HepG2 (cell line): ENCODE measurements at regions not wholly inside any gene's neighbourhood (a gene's known extent, or its start where the extent isn't known, plus 50 kb on each side); places are given as distances from the start of the nearest gene placed in this dataset.
A peak's percentile ranks its signal among the peaks of the same experiment; 100 is the strongest.

Experiments
- ATAC-seq: fragments of 200-7000 bp; cut with Tn5 transposase; 3 replicates; pipeline ENCODE4 v1.9.1; 2020; ENCODE audit warnings: mild to moderate bottlenecking, moderate library complexity
- BruUV-seq: library from RNA; stranded (reverse); fragments of 400-500 nt; replicated peaks from 2 replicates; lab custom pipeline; 2021; lab: Mats Ljungman, UMichigan
- CTCF ChIA-PET: fragments of 300-600 bp; formaldehyde crosslinking; extraction: SDS; loops from one replicate; lab custom pipeline; 2021; ENCODE audit warnings: low total read pairs, inconsistent platforms, low intra/inter-chr PET ratio; lab: Yijun Ruan, JAX
- POLR2A ChIA-PET: fragments of 350-600 bp; sonication (Branson Sonifier 250); formaldehyde crosslinking; loops from one replicate; lab custom pipeline; 2020; ENCODE audit warnings: antibody characterized with exemption, inconsistent platforms; lab: Yijun Ruan, JAX
- DNase-seq: peaks from one replicate; pipeline ENCODE4 v3.0.0-alpha.2; 2015; ENCODE audit warnings: low spot score
- FAIRE-seq: peaks from 3 replicates; lab custom pipeline; 2011; peaks lifted over from hg19 to GRCh38; lab: Jason Lieb, UNC
- H2AFZ ChIP-seq: one replicate; pipeline ENCODE4 v1.6.1; 2011; ENCODE audit warnings: low read length, inconsistent platforms
- H3K27ac ChIP-seq: fragments of 300-600 bp; 3 replicates; pipeline ENCODE4 v1.8.0; 2011; ENCODE audit warnings: mixed run types, mild to moderate bottlenecking, mixed read lengths, low read length, inconsistent platforms; ENCODE audit not compliant: insufficient read depth; ENCODE audit errors: extremely low read length
- H3K27me3 ChIP-seq, 2 experiments: fragments of 200-600 bp in 1 of 2; 2 replicates in 1 of 2; 3 replicates in 1 of 2; pipeline versions ENCODE4 v1.6.0 to v1.8.0; 2011; ENCODE audit warnings: low read length in 2 of 2, mild to moderate bottlenecking in 2 of 2, moderate library complexity in 2 of 2, inconsistent platforms in 1 of 2; ENCODE audit not compliant: insufficient read depth in 2 of 2, control insufficient read depth in 1 of 2
- H3K36me3 ChIP-seq, 2 experiments: fragments of 200-600 bp in 1 of 2; replicated peaks in 1 of 2; 2 replicates in 1 of 2; 3 replicates in 1 of 2; pipeline versions ENCODE4 v1.5.1 to v1.8.0; 2011; ENCODE audit warnings: low read length in 2 of 2, inconsistent platforms in 1 of 2; ENCODE audit not compliant: insufficient read depth in 2 of 2, control insufficient read depth in 1 of 2
- H3K4me1 ChIP-seq: 2 replicates; pipeline ENCODE4 v1.5.1; 2012; ENCODE audit warnings: low read length, inconsistent platforms; ENCODE audit not compliant: insufficient read depth
- H3K4me2 ChIP-seq: 2 replicates; pipeline ENCODE4 v1.6.0; 2011; ENCODE audit warnings: low read depth, low read length, inconsistent platforms
- H3K4me3 ChIP-seq, 3 experiments: fragments of 200-600 bp in 1 of 3; sonication (generic), shearing (Covaris generic) in 1 of 3; replicated peaks in 1 of 3; 2 replicates each; pipeline ENCODE4 v1.5.1; 2011 to 2016; ENCODE audit warnings: low read length in 3 of 3, inconsistent platforms in 2 of 3, low read depth in 2 of 3, mild to moderate bottlenecking in 2 of 3, control low read depth in 1 of 3, mixed read lengths in 1 of 3; ENCODE audit not compliant: insufficient read depth in 1 of 3
- H3K79me2 ChIP-seq: one replicate; pipeline ENCODE4 v1.6.1; 2011; ENCODE audit warnings: low read length, inconsistent platforms; ENCODE audit not compliant: insufficient read depth
- H3K9ac ChIP-seq: 2 replicates; pipeline ENCODE4 v1.6.0; 2011; ENCODE audit warnings: mild to moderate bottlenecking, low read depth, low read length, inconsistent platforms; ENCODE audit not compliant: insufficient read depth
- H3K9me3 ChIP-seq: 2 replicates; pipeline ENCODE4 v1.5.1; 2012; ENCODE audit warnings: mild to moderate bottlenecking, low read length
- H4K20me1 ChIP-seq: 2 replicates; pipeline ENCODE4 v1.6.0; 2011; ENCODE audit warnings: inconsistent platforms, mild to moderate bottlenecking, low read length, moderate library complexity; ENCODE audit not compliant: insufficient read depth
- ELF1 ChIP-seq: sonication (generic); formaldehyde crosslinking; IDR thresholded peaks from 2 replicates; pipeline ENCODE4 v1.4.0; 2020; ENCODE audit warnings: missing genetic modification reagents
- NFYB ChIP-seq: sonication (generic); formaldehyde crosslinking; IDR thresholded peaks from 2 replicates; pipeline ENCODE4 v1.4.0; 2020; ENCODE audit warnings: missing genetic modification reagents
- NFYC ChIP-seq: IDR thresholded peaks from 2 replicates; pipeline ENCODE4 v1.6.1; 2016; ENCODE audit warnings: missing genetic modification reagents, missing compliant biosample characterization
- PHB2 ChIP-seq: fragments of 450-650 bp; IDR thresholded peaks from 2 replicates; pipeline ENCODE4 v1.6.1; 2018; ENCODE audit not compliant: partially characterized antibody
- SUZ12 ChIP-seq: fragments of 150-350 bp; IDR thresholded peaks from 2 replicates; pipeline ENCODE4 v1.6.1; 2014; ENCODE audit warnings: low read depth, low read length
- TAF1 ChIP-seq: sonication (generic); formaldehyde crosslinking; IDR thresholded peaks from 2 replicates; pipeline ENCODE4 v1.4.0; 2020; ENCODE audit warnings: missing genetic modification reagents
- TBX3 ChIP-seq: fragments of 450-650 bp; IDR thresholded peaks from 2 replicates; pipeline ENCODE4 v1.6.1; 2017; ENCODE audit warnings: antibody characterized with exemption, mild to moderate bottlenecking, inconsistent platforms, borderline replicate concordance
- TIGD3 ChIP-seq: sonication (generic); formaldehyde crosslinking; IDR thresholded peaks from 2 replicates; pipeline ENCODE4 v1.5.1; 2020; ENCODE audit warnings: mild to moderate bottlenecking, missing genetic modification reagents, borderline replicate concordance
- TP53 ChIP-seq: sonication (generic); formaldehyde crosslinking; conservative IDR thresholded peaks from 2 replicates; pipeline ENCODE4 v1.4.0; 2020; ENCODE audit warnings: missing genetic modification reagents
- ZBTB8A ChIP-seq: sonication (generic); formaldehyde crosslinking; IDR thresholded peaks from 2 replicates; pipeline ENCODE4 v1.4.0; 2020; ENCODE audit warnings: mild to moderate bottlenecking, low read depth, missing genetic modification reagents, borderline replicate concordance
- ZFP82 ChIP-seq: sonication (generic); formaldehyde crosslinking; IDR thresholded peaks from 2 replicates; pipeline ENCODE4 v1.5.1; 2020; ENCODE audit warnings: mild to moderate bottlenecking, missing genetic modification reagents, borderline replicate concordance
- ZNF143 ChIP-seq: sonication (generic); formaldehyde crosslinking; IDR thresholded peaks from 2 replicates; pipeline ENCODE4 v1.4.0; 2020; ENCODE audit warnings: missing genetic modification reagents
- ZNF605 ChIP-seq: sonication (generic); formaldehyde crosslinking; IDR thresholded peaks from 2 replicates; pipeline ENCODE4 v1.8.0; 2022; ENCODE audit warnings: mild to moderate bottlenecking, missing genetic modification reagents
- ZNF616 ChIP-seq: sonication (generic); formaldehyde crosslinking; IDR thresholded peaks from 2 replicates; pipeline ENCODE4 v1.5.0; 2020; ENCODE audit warnings: low read depth, mild to moderate bottlenecking, missing genetic modification reagents
- WGBS: methylation state at CpG from one replicate; pipeline ENCODE4 v1.1.6; 2017; ENCODE audit warnings: low lambda C conversion rate; 5-methylcytosine and 5-hydroxymethylcytosine counted together
- in situ Hi-C: cut with HindIII; loops from 2 replicates; pipeline ENCODE4 v1.10.0; 2017; ENCODE audit warnings: low pct_unique_long_range_greater_than_20kb; ENCODE audit not compliant: extremely low pct_ligation_motif_present
- intact Hi-C: fragments of 100-400 bp; cut with micrococcal nuclease; formaldehyde crosslinking; loops from one replicate; pipeline ENCODE4 v1.10.0; 2022; ENCODE audit not compliant: unreplicated experiment
- TF ChIP-seq, protein P1 (sequence below), 2 experiments: sonication (generic) in 1 of 2; formaldehyde crosslinking in 1 of 2; IDR thresholded peaks; 2 replicates each; pipeline versions ENCODE4 v1.5.1 to v1.6.1; 2011 to 2020; ENCODE audit warnings: borderline replicate concordance in 1 of 2, low read depth in 1 of 2, low read length in 1 of 2, mild to moderate bottlenecking in 1 of 2, missing genetic modification reagents in 1 of 2, moderate library complexity in 1 of 2

- H2AFZ ChIP-seq, result no peak overlapping the region
Observed at GRCh38 chr12:131194166-131194565, 240.5 kb downstream of the ADGRD1 start.

DNA sequence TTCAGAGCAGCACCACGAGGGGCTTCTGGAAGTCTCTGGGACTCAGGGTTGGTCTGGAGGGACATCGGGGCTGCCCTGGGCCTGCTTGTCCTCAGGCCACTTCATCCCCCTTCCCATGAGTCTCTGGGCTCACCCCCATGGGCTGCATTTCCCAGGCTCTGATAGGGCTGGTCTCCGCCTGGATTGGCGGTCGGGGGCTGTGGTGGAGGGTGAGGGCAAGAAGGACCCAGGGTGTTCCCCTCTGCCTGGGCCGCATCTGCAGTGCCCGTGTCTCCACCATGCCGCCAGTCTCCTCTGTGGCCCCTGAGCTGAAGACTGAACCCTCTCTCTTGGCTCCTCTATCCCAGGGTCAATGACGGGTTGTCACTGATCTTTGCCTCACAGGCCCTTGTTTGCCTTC lies 242.1 kb downstream of the ADGRD1 start:
- Histone ChIP-seq H3K4me3 (no peak overlapping the region), H3K9me3 (no peaks in the 10 kb centered on the region), H3K27ac (no peak overlapping the region), H4K20me1 (no peaks in the 10 kb centered on the region), H3K9ac (no peak overlapping the region), H3K4me2 (no peak overlapping the region), H2AFZ (no peak overlapping the region), H3K36me3 (no peaks in the 10 kb centered on the region), H3K4me1 (no peaks in the 10 kb centered on the region), H3K79me2 (no peaks in the 10 kb centered on the region), H3K27me3 (peaks cover 0 to 21% of the 10 kb centered on the region in 2 experiments; a peak in 2 of 5 replicates)
- CTCF ChIA-PET, result no interaction called here
- FAIRE-seq, result no peak
- intact Hi-C loops, result no loop called here
- TF ChIP-seq ELF1 (CRISPR knock-in tag), result no peak
- no peak for TF ChIP-seq TIGD3 (CRISPR knock-in tag)
- TF ChIP-seq ZNF605, result no peak
- no peak for TF ChIP-seq ZBTB8A (CRISPR knock-in tag)
- TF ChIP-seq TBX3, result no peak
- no peak for TF ChIP-seq ZNF616 (CRISPR knock-in tag)
- no peak for TF ChIP-seq ZFP82 (CRISPR knock-in tag)
- TF ChIP-seq TAF1 (CRISPR knock-in tag), result no peak
- TF ChIP-seq PHB2, result no peak
- WGBS, result 3% methylated on average over 5 of the region's 9 CpGs
- no peak for ATAC-seq
- POLR2A ChIA-PET, result no interaction called here
- in situ Hi-C loops, result no loop called here
- BruUV-seq, result no TSS peak
- no peak for DNase-seq

More at GRCh38 chr12:131194166-131194565, 240.5 kb downstream of the ADGRD1 start:
- Histone ChIP-seq H3K4me1 (no peaks in the 10 kb centered on the region), H3K79me2 (no peaks in the 10 kb centered on the region), H3K9ac (no peak overlapping the region), H4K20me1 (no peaks in the 10 kb centered on the region), H3K9me3 (no peaks in the 10 kb centered on the region), H3K4me3 (no peak overlapping the region), H3K27ac (no peak overlapping the region), H3K4me2 (no peak overlapping the region), H3K27me3 (peaks cover 0 to 21% of the 10 kb centered on the region in 2 experiments; a peak in 2 of 5 replicates), H3K36me3 (no peaks in the 10 kb centered on the region)
- no TSS peak for BruUV-seq
- TF ChIP-seq TP53 (CRISPR knock-in tag), result no peak
- TF ChIP-seq, protein P1, sequence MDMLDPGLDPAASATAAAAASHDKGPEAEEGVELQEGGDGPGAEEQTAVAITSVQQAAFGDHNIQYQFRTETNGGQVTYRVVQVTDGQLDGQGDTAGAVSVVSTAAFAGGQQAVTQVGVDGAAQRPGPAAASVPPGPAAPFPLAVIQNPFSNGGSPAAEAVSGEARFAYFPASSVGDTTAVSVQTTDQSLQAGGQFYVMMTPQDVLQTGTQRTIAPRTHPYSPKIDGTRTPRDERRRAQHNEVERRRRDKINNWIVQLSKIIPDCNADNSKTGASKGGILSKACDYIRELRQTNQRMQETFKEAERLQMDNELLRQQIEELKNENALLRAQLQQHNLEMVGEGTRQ (IDR thresholded peaks at IDR 0.05; ENCODE audit: low read depth, low read length), result 0 out of 2 replicates have a peak, but pooled peaks have one; percentile 32
- TF ChIP-seq, protein P1 (CRISPR knock-in tag; IDR thresholded peaks at IDR 0.05; ENCODE audit: borderline replicate concordance), result no peak
- TF ChIP-seq NFYC (CRISPR knock-in tag), result peak; percentile 43; the same call in 1 of the 2 replicates
- peak; percentile 55 for TF ChIP-seq ZNF143 (CRISPR knock-in tag)
- no peak for TF ChIP-seq SUZ12
- TF ChIP-seq NFYB (CRISPR knock-in tag), result peak; percentile 42; the same call in 1 of the 2 replicates
- POLR2A ChIA-PET, result no interaction called here
- CTCF ChIA-PET, result no interaction called here
- DNase-seq (no peak), ATAC-seq (no peak), FAIRE-seq (no peak)
- intact Hi-C loops, result no loop called here
- in situ Hi-C loops, result no loop called here
- WGBS, result 50% methylated on average over 2 of the region's 5 CpGs
